ENCODE measurements at regions not wholly inside any gene's neighbourhood (a gene's known extent, or its start where the extent isn't known, plus 50 kb on each side); places are given as distances from the start of the nearest gene placed in this dataset.
A peak's percentile ranks its signal among the peaks of the same experiment; 100 is the strongest.
"Not testable (repeated sequence)": the region's sequence is repeated elsewhere in the genome, so short reads cannot be mapped to it uniquely, and the experiment has no call there.

DNA sequence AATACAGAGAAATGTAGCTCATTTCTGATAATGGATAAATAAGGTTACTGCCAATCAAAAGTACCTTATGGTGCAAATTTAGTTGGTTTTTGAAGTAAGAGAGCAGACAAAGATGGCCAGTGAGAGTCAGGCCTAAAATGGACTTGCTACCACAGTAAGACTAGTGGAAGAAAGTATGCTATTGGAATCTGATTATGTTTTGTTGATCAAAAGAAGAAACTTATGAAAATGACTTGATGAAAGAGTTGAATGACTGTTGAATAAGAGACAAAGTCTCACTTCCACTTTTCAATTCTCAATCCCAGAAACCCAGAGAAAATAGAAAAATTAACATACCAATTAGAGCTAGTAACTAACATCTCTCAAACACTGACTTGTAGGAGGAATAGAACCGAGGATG lies 737.8 kb upstream of the INTU start:
- H3K27ac ChIP-seq = no peak overlapping the region
- no peak for DNase-seq (ENCODE audit: low read depth, low spot score)

- no peak overlapping the region for H3K27ac ChIP-seq
- DNase-seq (ENCODE audit: low read depth, low spot score) = no peak
Measured at GRCh38 chr4:126895988-126896570, 736.7 kb upstream of the INTU start.

GRCh38 chr4:126897038-126897437 lies 735.7 kb upstream of the INTU start:
- DNase-seq (ENCODE audit: low read depth, low spot score) = no peak
- no peak overlapping the region for H3K27ac ChIP-seq

DNA sequence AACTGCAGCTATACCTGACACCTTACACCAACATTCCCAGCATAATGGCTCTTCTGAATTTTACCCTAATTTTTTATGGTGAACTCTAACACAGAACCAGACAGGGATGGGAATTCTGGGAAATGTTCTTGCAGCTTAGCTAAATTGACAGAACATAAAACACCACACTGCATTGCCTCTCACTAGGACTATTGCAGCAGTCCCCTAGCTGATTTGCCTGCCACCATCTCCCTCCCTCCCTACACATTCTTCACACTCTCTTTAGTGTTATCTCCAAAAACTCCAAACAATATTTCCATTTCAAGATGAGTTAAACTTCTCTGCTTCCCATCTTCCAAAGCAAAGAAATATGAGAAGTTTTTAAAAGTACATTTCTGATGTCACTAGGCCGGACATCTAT lies 733.9 kb upstream of the INTU start:
- peak overlapping the region; percentile 35 for H3K27ac ChIP-seq
- DNase-seq (ENCODE audit: low read depth, low spot score) = no peak

DNA sequence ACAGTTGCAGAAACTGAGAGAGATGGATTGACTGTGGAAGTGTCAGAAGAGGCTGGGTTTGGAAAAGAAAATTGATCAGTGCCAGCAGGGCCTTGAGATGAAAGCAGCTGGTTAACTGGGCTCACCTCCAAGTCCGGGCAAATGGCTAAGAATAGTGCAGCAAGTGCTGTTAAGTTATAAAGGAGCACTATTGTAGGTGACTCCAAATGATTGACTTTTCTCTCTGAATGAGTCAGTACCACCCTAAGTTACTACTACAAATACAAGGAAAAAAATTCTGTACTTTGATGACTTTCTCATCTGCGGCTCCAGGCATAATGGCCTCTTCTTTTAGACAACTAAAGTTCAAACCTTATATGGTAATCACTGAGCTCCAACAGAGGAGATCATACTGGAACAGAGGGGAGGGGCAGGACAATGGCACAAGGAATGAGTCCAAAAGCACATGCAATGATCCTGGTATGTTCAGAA lies 733.4 kb upstream of the INTU start:
- DNase-seq (ENCODE audit: low read depth, low spot score) = peak; percentile 31
- H3K27ac ChIP-seq = peak overlapping the region; percentile 35

DNA sequence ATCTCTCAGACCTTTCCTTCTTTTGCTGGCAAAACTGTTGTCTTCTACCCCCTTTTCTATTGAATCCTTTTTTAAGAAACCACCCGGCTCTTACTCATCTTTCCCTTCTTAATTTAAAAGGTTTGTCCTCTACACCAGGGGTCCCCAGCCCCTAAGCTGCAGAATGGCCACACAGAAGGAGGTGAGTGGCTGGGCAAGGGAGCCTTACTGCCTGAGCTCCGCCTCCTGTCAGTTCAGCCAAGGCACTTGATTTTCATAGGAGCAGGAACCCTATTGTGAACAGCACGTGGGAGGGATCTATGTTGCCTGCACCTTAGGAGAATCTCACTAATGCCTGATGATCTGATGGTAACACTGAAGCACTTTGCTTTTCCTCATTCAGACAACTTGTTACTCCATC lies 726.3 kb upstream of the INTU start:
- no peak for DNase-seq (ENCODE audit: low read depth, low spot score)
- H3K27ac ChIP-seq = no peak overlapping the region

- no peak for DNase-seq (ENCODE audit: low read depth, low spot score)
- no peak overlapping the region for H3K27ac ChIP-seq
Measured at GRCh38 chr4:126907389-126907788, 725.4 kb upstream of the INTU start.

DNA sequence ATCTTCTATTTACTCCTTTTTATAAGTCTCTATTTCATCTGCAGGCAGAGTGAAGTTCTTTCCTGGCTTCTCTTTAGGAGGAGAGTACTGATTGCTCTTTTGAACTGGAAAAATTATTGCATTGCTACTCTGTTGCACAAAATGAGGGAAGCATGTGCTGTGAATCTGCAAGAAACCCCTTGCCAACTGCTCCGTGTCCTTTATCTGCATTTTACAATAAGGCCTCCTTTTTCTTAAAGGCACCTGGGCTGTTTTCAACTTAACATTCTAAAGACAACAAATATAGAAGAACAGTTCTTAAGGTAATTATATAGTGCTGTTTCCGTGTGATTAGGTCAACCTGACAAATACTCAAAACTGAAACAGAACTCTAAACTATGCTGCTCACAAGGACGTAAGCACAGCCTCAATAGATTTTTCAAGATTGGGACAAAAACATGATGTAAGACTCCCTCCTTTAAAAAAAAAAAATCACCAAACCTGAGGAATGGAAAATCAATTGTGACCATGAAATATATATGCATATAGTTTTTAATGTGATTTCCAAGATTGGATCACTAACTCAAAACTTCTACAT lies 716.6 kb upstream of the INTU start:
- H3K27ac ChIP-seq = no peak overlapping the region
- DNase-seq (ENCODE audit: low read depth, low spot score) = no peak

DNA sequence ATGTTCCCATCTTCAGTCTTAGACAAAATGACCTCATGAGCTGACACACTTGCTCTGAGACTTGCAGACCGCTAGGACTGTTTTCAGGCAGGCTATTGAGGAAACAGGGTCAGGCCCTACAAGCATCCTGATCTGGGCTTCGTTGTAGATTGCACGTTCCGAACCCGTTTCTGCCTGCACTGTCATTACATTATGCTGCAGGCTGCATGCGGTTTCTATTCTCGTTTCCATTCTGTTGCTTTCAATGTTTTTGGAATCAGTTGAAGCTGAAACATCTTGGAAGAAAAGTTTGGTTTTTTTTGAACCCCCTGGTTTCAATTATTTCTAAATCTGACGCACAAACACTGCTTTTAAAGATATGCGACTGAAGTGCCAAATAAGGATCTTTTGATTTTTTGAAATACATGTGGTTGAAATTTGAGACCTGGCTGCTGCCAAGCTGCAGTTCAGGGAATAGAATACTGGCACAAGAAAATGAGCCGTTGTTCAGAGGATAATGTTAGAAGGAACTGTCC lies 716.1 kb upstream of the INTU start:
- H3K27ac ChIP-seq = no peak overlapping the region
- no peak for DNase-seq (ENCODE audit: low read depth, low spot score)

DNA sequence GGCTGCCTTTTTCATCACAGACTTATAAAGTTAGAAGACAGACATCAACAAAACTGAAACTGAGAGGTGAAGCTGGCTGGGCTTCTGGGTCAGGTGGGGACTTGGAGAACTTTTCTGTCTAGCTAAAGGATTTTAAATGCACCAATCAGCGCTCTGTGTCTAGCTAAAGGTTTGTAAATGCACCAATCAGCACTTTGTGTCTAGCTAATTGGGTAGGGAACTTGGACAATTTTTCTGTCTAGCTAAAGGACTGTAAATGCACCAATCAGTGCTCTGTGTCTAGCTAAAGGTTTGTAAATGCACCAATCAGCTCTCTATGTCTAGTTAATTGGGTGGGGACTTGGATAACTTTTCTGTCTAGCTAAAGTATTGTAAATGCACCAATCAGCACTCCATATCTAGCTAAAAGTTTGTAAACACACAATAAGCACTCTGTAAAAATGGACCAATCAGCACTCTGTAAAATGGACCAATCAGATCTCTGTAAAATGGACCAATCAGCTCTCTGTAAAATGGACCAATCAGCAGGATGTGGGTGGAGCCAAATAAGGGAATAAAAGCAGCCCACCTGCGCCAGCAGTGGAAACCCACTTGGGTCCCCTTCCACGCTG lies 710.3 kb upstream of the INTU start:
- not testable (repeated sequence) for H3K27ac ChIP-seq; DNase-seq (ENCODE audit: low read depth, low spot score)

GRCh38 chr4:126924237-126924636 lies 708.5 kb upstream of the INTU start:
- no peak for DNase-seq (ENCODE audit: low read depth, low spot score)
- H3K27ac ChIP-seq = no peak overlapping the region

- DNase-seq (ENCODE audit: low read depth, low spot score); H3K27ac ChIP-seq: not testable (repeated sequence)
Measured at GRCh38 chr4:126930059-126930458, 702.7 kb upstream of the INTU start.

GRCh38 chr4:126935801-126936200 lies 697.0 kb upstream of the INTU start:
- DNase-seq (ENCODE audit: low read depth, low spot score) = no peak
- H3K27ac ChIP-seq = no peak overlapping the region

GRCh38 chr4:126937342-126937741 lies 695.4 kb upstream of the INTU start:
- no peak overlapping the region for H3K27ac ChIP-seq
- no peak for DNase-seq (ENCODE audit: low read depth, low spot score)

DNA sequence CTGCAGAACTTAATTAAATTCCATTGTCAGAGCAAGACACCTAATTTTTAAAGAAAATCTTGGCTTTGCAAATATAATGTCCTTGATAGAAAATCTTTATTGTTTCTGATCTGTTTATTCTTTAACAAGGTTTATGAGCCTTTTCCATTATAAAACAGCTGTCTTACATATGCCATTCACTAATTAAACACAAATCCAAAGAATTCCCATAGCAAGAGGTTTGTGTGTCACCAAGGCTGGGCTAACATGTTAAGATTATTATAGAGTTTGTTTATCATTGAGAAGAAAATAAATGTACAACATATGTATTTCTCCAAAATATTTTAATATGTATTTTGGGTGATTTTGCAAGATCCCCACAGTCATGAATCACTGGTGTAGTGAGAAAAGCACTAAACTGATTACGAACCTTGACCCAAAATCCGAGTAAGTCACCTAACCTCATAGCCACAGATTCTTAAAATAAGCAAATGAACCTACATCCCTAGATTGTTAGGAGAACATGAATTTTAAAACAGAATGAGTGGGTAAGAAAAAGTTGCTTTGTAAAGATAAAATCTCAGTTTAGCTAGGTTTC lies 694.8 kb upstream of the INTU start:
- H3K27ac ChIP-seq = no peak overlapping the region
- no peak for DNase-seq (ENCODE audit: low read depth, low spot score)

DNA sequence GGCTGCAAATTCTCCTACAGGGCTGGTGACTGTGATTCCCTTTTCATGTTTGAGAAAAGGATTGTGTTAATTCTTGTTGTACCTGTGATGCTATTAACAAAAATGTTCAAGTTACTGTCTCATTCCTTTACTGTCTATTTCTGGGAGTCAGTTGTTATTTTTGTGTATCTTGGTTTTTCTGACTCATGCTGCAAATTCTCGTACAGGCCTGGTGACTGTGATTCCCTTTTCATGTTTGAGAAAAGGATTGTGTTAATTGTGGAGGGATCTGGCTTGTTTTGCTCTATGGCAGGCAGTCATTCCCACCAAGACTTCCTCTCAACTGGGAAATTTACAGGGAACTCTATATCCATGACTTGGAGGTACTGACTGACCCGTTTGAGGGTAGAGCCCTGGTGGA lies 693.4 kb upstream of the INTU start:
- DNase-seq (ENCODE audit: low read depth, low spot score) = no peak
- peak overlapping the region; percentile 21 for H3K27ac ChIP-seq

DNA sequence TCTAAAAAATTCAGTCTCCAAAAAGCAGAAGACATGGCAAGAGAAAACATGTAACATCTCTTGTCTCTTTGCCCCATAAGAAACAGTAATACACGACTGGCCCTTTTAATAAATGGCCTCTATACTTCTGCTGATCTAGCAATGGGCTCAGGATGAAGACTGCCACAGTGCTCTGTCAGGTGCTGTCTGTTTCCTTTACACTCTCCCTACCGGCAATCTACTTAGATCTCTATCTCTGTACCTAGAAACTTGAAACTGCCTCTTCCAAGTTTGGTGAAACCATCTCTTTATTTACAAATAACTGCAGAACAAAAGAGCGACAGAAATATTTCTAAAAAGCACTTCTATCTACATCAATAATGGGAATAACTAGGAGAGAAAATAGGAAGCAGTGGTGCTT lies 685.2 kb upstream of the INTU start:
- no peak overlapping the region for H3K27ac ChIP-seq
- DNase-seq (ENCODE audit: low read depth, low spot score) = no peak

GRCh38 chr4:126954537-126955291 lies 678.0 kb upstream of the INTU start:
- no peak for DNase-seq (ENCODE audit: low read depth, low spot score)
- H3K27ac ChIP-seq = no peak overlapping the region

DNA sequence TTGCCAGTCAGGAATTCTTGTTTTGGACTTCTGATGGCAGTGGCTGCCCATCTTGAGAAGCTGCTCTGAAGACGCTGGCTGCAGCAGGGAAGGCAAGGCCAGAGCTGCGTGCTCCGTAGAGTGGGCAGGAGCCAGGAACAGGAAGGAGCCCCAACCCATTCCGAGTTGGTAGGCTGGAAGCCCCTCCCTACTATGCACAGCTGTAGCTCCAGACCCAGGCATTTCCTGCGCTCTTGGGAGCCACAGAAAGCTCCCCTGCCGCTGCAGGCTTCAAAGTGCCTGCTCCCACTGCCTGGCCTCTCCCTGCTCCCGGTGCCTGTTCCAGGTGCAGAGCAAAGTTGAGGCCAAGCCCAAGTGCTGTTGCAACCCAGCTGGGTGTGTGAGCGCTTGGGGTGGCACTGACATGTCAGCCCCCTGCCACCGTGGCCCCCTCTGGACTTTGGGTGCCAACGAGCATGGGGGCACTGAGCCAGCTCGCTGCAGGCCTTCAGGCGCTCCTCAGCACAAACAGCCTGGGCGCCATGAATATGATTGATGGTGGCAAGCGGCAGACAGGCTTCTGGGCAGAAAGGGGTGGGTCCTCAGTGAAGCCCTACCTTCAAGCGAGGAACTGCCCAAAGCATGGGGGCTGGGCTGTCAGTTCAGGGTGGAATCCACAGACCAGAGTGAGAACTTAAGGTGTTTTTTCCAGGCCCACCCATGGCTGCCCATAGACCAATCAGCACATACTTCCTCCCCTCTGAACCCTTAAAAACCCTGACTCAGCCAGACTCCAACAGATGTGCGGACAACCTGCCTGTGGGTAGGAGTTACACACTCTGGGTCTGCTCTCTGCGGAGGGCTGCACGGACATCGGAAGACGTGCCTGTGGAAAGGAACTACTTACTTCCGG lies 677.2 kb upstream of the INTU start:
- H3K27ac ChIP-seq = no peak overlapping the region
- no peak for DNase-seq (ENCODE audit: low read depth, low spot score)
